Mesothelial cell of epicardium (in vitro differentiated cells): ENCODE measurements at regions not wholly inside any gene's neighbourhood (a gene's known extent, or its start where the extent isn't known, plus 50 kb on each side); places are given as distances from the start of the nearest gene placed in this dataset.

Experiments
- DNase-seq, 2 experiments: peaks; one replicate each; pipeline ENCODE4 v3.0.0; 2021; ENCODE audit warnings: low spot score in 2 of 2; ENCODE audit not compliant: unreplicated experiment in 2 of 2
- H3K27ac Mint-ChIP-seq: 2 replicates; pipeline ENCODE4 v1.8.0; 2021; ENCODE audit warnings: mixed read lengths
- H3K27me3 Mint-ChIP-seq: 2 replicates; pipeline ENCODE4 v1.8.0; 2021; ENCODE audit warnings: low read depth, mixed read lengths
- H3K36me3 Mint-ChIP-seq: 2 replicates; pipeline ENCODE4 v1.8.0; 2021; ENCODE audit warnings: mixed read lengths
- H3K4me1 Mint-ChIP-seq: 2 replicates; pipeline ENCODE4 v1.8.0; 2021; ENCODE audit warnings: mixed read lengths
- H3K4me3 Mint-ChIP-seq: 2 replicates; pipeline ENCODE4 v1.8.0; 2021; ENCODE audit warnings: mild to moderate bottlenecking, moderate library complexity, mixed read lengths
- H3K9me3 Mint-ChIP-seq: 2 replicates; pipeline ENCODE4 v1.8.0; 2021; ENCODE audit warnings: mixed read lengths
- CTCF ChIP-seq: fragments of 200-600 bp; sonication (generic); IDR thresholded peaks from one replicate; pipeline ENCODE4 v1.5.0; 2021; ENCODE audit warnings: antibody characterized with exemption; ENCODE audit not compliant: unreplicated experiment

- DNase-seq: no peak
- Mint-ChIP-seq H3K27ac (no peak overlapping the region), H3K4me3 (no peak overlapping the region), H3K27me3 (no peaks in the 10 kb centered on the region), H3K36me3 (no peaks in the 10 kb centered on the region), H3K9me3 (no peaks in the 10 kb centered on the region), H3K4me1 (peaks cover 14% of the 10 kb centered on the region)
- TF ChIP-seq CTCF: no peak
Observed at GRCh38 chr6:48249071-48249470, 138.1 kb upstream of the PTCHD4 start.

- Mint-ChIP-seq H3K4me3 (no peak overlapping the region), H3K9me3 (peaks cover 9% of the 10 kb centered on the region), H3K36me3 (no peaks in the 10 kb centered on the region), H3K27ac (no peak overlapping the region), H3K27me3 (no peaks in the 10 kb centered on the region), H3K4me1 (peaks cover 6% of the 10 kb centered on the region)
- TF ChIP-seq CTCF: no peak
- DNase-seq: no peak
Observed at GRCh38 chr6:48243071-48243470, 132.1 kb upstream of the PTCHD4 start.

- Mint-ChIP-seq H3K27me3 (no peaks in the 10 kb centered on the region), H3K9me3 (peaks cover 36% of the 10 kb centered on the region), H3K4me3 (no peak overlapping the region), H3K4me1 (peaks cover 4% of the 10 kb centered on the region), H3K27ac (no peak overlapping the region), H3K36me3 (peaks cover 10% of the 10 kb centered on the region)
- no peak for TF ChIP-seq CTCF
- no peak for DNase-seq
Observed at GRCh38 chr6:48240287-48240686, 129.3 kb upstream of the PTCHD4 start.

GRCh38 chr6:48236375-48236774 lies 125.4 kb upstream of the PTCHD4 start:
- no peak overlapping the region for H3K27ac Mint-ChIP-seq

GRCh38 chr6:48233063-48233462 lies 122.1 kb upstream of the PTCHD4 start:
- TF ChIP-seq CTCF: no peak
- H3K36me3 Mint-ChIP-seq: peaks cover 10% of the 10 kb centered on the region
- peaks cover 2% of the 10 kb centered on the region for H3K4me1 Mint-ChIP-seq
- no peak for DNase-seq
- H3K27ac Mint-ChIP-seq: no peak overlapping the region
- H3K9me3 Mint-ChIP-seq: peaks cover 32% of the 10 kb centered on the region
- no peak overlapping the region for H3K4me3 Mint-ChIP-seq
- H3K27me3 Mint-ChIP-seq: no peaks in the 10 kb centered on the region

More at GRCh38 chr6:48236375-48236774, 125.4 kb upstream of the PTCHD4 start:
- no peaks in the 10 kb centered on the region for H3K27me3 Mint-ChIP-seq
- TF ChIP-seq CTCF: no peak
- H3K4me1 Mint-ChIP-seq: no peaks in the 10 kb centered on the region
- H3K4me3 Mint-ChIP-seq: no peak overlapping the region
- H3K36me3 Mint-ChIP-seq: peaks cover 10% of the 10 kb centered on the region
- no peak for DNase-seq
- H3K9me3 Mint-ChIP-seq: peaks cover 41% of the 10 kb centered on the region

GRCh38 chr6:48229841-48230240 lies 118.8 kb upstream of the PTCHD4 start:
- TF ChIP-seq CTCF: no peak
- no peaks in the 10 kb centered on the region for H3K27me3 Mint-ChIP-seq
- H3K36me3 Mint-ChIP-seq: no peaks in the 10 kb centered on the region
- peaks cover 4% of the 10 kb centered on the region for H3K9me3 Mint-ChIP-seq
- H3K27ac Mint-ChIP-seq: no peak overlapping the region
- H3K4me1 Mint-ChIP-seq: peaks cover 2% of the 10 kb centered on the region
- no peak overlapping the region for H3K4me3 Mint-ChIP-seq
- DNase-seq: no peak
